ENCODE measurements at regions not wholly inside any gene's neighbourhood (a gene's known extent, or its start where the extent isn't known, plus 50 kb on each side); places are given as distances from the start of the nearest gene placed in this dataset.

DNA sequence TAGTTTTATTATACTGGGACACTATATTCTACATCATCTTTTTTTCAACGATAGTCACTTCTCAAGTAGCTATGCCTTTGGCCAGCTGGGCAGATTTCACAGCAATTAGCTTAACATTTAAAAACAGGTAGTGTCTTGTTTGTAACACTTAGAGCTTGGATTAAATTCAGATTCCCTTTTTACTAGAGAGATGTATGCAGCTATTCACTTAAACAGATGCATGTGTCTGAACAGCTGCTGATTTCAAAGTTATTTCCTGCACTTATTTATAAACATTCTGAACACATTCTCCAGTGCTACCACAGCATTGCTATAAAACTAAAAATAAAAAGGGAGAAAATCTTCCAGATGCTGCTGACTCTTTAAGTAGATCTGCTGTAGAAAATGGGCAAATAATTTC is 637.2 kb downstream of the POM121L12 start:
- Histone ChIP-seq H3K9ac (ENCODE audit: extremely low read depth, low read length, poor library complexity, severe bottlenecking) (no peak overlapping the region), H3K9me3 (ENCODE audit: control insufficient read depth, low read length) (no peaks in the 10 kb centered on the region), H3K36me3 (ENCODE audit: control insufficient read depth, insufficient read depth, low read length) (no peaks in the 10 kb centered on the region), H3K4me3 (ENCODE audit: low read length) (no peak overlapping the region), H3K27me3 (ENCODE audit: control insufficient read depth, insufficient read depth, low read length, poor library complexity, severe bottlenecking) (no peaks in the 10 kb centered on the region), H3K4me1 (ENCODE audit: control insufficient read depth, insufficient read depth, low read length) (no peaks in the 10 kb centered on the region), H3K27ac (ENCODE audit: low read depth, low read length) (no peak overlapping the region)
- WGBS, 2 experiments (ENCODE audit: insufficient coverage in 1 of 2, insufficient read length in 1 of 2), result 84% methylated on average over 1 of the region's 1 CpG; no CpG with 5 or more reads in 1 of the 2 experiments
- H3K27me3 Mint-ChIP-seq (ENCODE audit: insufficient read depth), result no peaks in the 10 kb centered on the region
- TF ChIP-seq CTCF (conservative IDR thresholded peaks at IDR 0.05), result no peak
- peaks cover 4% of the 10 kb centered on the region for H3K4me1 Mint-ChIP-seq
- H3K27ac Mint-ChIP-seq, result no peak overlapping the region
- H3K9me3 Mint-ChIP-seq, result no peaks in the 10 kb centered on the region
- H3K4me3 Mint-ChIP-seq, result no peak overlapping the region
- no peak for DNase-seq
- no peaks in the 10 kb centered on the region for H3K36me3 Mint-ChIP-seq (ENCODE audit: low read depth)

GRCh38 chr7:53675835-53676234 is 640.4 kb downstream of the POM121L12 start:
- Histone ChIP-seq H3K27me3 (ENCODE audit: control insufficient read depth, insufficient read depth, low read length, poor library complexity, severe bottlenecking) (no peaks in the 10 kb centered on the region), H3K36me3 (ENCODE audit: control insufficient read depth, insufficient read depth, low read length) (no peaks in the 10 kb centered on the region), H3K9me3 (ENCODE audit: control insufficient read depth, low read length) (no peaks in the 10 kb centered on the region), H3K9ac (ENCODE audit: extremely low read depth, low read length, poor library complexity, severe bottlenecking) (no peak overlapping the region), H3K27ac (ENCODE audit: low read depth, low read length) (no peak overlapping the region), H3K4me3 (ENCODE audit: low read length) (no peak overlapping the region), H3K4me1 (ENCODE audit: control insufficient read depth, insufficient read depth, low read length) (no peaks in the 10 kb centered on the region)
- Mint-ChIP-seq H3K4me3 (no peak overlapping the region), H3K36me3 (ENCODE audit: low read depth) (no peaks in the 10 kb centered on the region), H3K27me3 (ENCODE audit: insufficient read depth) (no peaks in the 10 kb centered on the region), H3K9me3 (no peaks in the 10 kb centered on the region), H3K27ac (no peak overlapping the region), H3K4me1 (peaks cover 7% of the 10 kb centered on the region)
- 100% methylated on average over 1 of the region's 1 CpG; no CpG with 5 or more reads in 1 of the 2 experiments for whole genome bisulfite sequencing, 2 experiments (ENCODE audit: insufficient coverage in 1 of 2, insufficient read length in 1 of 2)
- DNase-seq, result no peak
- no peak for TF ChIP-seq CTCF (conservative IDR thresholded peaks at IDR 0.05)

DNA sequence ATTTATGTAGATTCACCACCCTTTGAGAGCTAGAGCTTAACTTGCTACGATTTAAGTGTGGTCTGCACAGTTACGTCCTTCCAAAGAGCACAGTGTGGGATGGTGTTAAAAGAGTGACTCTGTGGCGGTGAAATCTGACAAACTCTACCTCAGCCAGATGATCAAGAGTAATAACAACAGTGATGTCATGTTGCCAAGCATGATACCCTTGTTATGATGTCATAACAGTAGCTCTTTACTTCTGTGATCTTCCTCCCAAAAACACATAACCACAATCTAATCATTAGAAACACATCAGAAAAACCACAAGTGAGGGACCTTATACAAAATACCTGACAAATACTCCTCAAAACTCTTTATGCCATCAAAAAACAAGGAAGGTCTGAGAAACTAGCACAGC is 649.3 kb downstream of the POM121L12 start:
- H3K27me3 ChIP-seq (ENCODE audit: control insufficient read depth, insufficient read depth, low read length, poor library complexity, severe bottlenecking), result no peaks in the 10 kb centered on the region
- no peak for TF ChIP-seq CTCF (conservative IDR thresholded peaks at IDR 0.05)
- no peaks in the 10 kb centered on the region for H3K4me1 ChIP-seq (ENCODE audit: control insufficient read depth, insufficient read depth, low read length)
- no peaks in the 10 kb centered on the region for H3K4me1 Mint-ChIP-seq
- H3K27ac ChIP-seq (ENCODE audit: low read depth, low read length), result no peak overlapping the region
- no peaks in the 10 kb centered on the region for H3K9me3 Mint-ChIP-seq
- no peak overlapping the region for H3K27ac Mint-ChIP-seq
- no peak overlapping the region for H3K4me3 Mint-ChIP-seq
- no peak overlapping the region for H3K4me3 ChIP-seq (ENCODE audit: low read length)
- no peaks in the 10 kb centered on the region for H3K9me3 ChIP-seq (ENCODE audit: control insufficient read depth, low read length)
- WGBS, 2 experiments (ENCODE audit: insufficient coverage in 1 of 2, insufficient read length in 1 of 2), result 88 to 100% methylated on average over 2 to 3 of the region's 3 CpGs
- H3K27me3 Mint-ChIP-seq (ENCODE audit: insufficient read depth), result no peaks in the 10 kb centered on the region
- H3K36me3 ChIP-seq (ENCODE audit: control insufficient read depth, insufficient read depth, low read length), result no peaks in the 10 kb centered on the region
- H3K36me3 Mint-ChIP-seq (ENCODE audit: low read depth), result no peaks in the 10 kb centered on the region
- no peak for DNase-seq
- no peak overlapping the region for H3K9ac ChIP-seq (ENCODE audit: extremely low read depth, low read length, poor library complexity, severe bottlenecking)

Data from endodermal cell (in vitro differentiated cells).